OCI-LY7 (cell line): ENCODE measurements at regions not wholly inside any gene's neighbourhood (a gene's known extent, or its start where the extent isn't known, plus 50 kb on each side); places are given as distances from the start of the nearest gene placed in this dataset.

Experiments used
- CTCF ChIP-seq: fragments of 200-600 bp; sonication (generic); conservative IDR thresholded peaks from 2 replicates; pipeline ENCODE4 v1.5.1; 2014; ENCODE audit warnings: mild to moderate bottlenecking, antibody characterized with exemption, low read length, moderate library complexity, mixed read lengths
- EZH2phosphoT487 ChIP-seq: fragments of 200-600 bp; sonication (generic); IDR thresholded peaks from 2 replicates; pipeline ENCODE4 v1.6.1; 2018; ENCODE audit warnings: low read depth, borderline replicate concordance, mild to moderate bottlenecking, mixed run types, antibody characterized with exemption, low read length, moderate library complexity, mixed read lengths

- TF ChIP-seq CTCF, result no peak
- TF ChIP-seq EZH2phosphoT487, result no peak
These were observed 52.5 kb upstream of the FAM136A start for GRCh38 chr2:70354264-70354949.
